ENCODE measurements at regions not wholly inside any gene's neighbourhood (a gene's known extent, or its start where the extent isn't known, plus 50 kb on each side); places are given as distances from the start of the nearest gene placed in this dataset.

DNA sequence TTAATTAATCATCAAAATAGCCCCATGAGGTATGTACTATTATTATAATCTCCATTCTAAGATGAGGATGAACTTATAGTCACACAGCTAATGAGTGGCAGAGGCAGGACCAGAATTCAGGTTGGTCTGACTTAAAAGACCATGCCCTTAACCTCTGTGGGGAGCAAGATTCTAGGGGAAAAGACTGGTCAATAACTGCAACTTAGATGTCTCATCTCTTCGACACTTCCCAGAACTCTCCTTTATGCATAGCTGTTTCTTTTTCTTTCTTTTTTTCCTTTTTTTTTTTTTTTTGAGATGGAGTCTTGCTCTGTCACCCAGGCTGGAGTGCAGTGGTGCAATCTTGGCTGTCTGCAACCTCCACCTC lies 66.3 kb upstream of the RTN4 start:
- TF ChIP-seq, protein P1, sequence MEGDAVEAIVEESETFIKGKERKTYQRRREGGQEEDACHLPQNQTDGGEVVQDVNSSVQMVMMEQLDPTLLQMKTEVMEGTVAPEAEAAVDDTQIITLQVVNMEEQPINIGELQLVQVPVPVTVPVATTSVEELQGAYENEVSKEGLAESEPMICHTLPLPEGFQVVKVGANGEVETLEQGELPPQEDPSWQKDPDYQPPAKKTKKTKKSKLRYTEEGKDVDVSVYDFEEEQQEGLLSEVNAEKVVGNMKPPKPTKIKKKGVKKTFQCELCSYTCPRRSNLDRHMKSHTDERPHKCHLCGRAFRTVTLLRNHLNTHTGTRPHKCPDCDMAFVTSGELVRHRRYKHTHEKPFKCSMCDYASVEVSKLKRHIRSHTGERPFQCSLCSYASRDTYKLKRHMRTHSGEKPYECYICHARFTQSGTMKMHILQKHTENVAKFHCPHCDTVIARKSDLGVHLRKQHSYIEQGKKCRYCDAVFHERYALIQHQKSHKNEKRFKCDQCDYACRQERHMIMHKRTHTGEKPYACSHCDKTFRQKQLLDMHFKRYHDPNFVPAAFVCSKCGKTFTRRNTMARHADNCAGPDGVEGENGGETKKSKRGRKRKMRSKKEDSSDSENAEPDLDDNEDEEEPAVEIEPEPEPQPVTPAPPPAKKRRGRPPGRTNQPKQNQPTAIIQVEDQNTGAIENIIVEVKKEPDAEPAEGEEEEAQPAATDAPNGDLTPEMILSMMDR (conservative IDR thresholded peaks at IDR 0.05): no peak
- no peaks in the 10 kb centered on the region for H3K36me3 Mint-ChIP-seq
- no peak for DNase-seq (ENCODE audit: extremely low spot score, unreplicated experiment)
- no peaks in the 10 kb centered on the region for H3K9me3 Mint-ChIP-seq
- no peaks in the 10 kb centered on the region for H3K27me3 Mint-ChIP-seq
- no peak overlapping the region for H3K27ac Mint-ChIP-seq
- H3K4me1 Mint-ChIP-seq (ENCODE audit: unreplicated experiment): peaks cover 58% of the 10 kb centered on the region
- H3K4me3 Mint-ChIP-seq: no peak overlapping the region

- no peak for DNase-seq (ENCODE audit: extremely low spot score, unreplicated experiment)
- H3K27ac Mint-ChIP-seq: no peak overlapping the region
- H3K4me3 Mint-ChIP-seq: no peak overlapping the region
- H3K27me3 Mint-ChIP-seq: no peaks in the 10 kb centered on the region
- no peaks in the 10 kb centered on the region for H3K36me3 Mint-ChIP-seq
- H3K4me1 Mint-ChIP-seq (ENCODE audit: unreplicated experiment): peaks cover 57% of the 10 kb centered on the region
- TF ChIP-seq, protein P1 (conservative IDR thresholded peaks at IDR 0.05): no peak
- no peaks in the 10 kb centered on the region for H3K9me3 Mint-ChIP-seq
Measured at GRCh38 chr2:55115761-55116597, 65.7 kb upstream of the RTN4 start.

GRCh38 chr2:55114597-55114996 lies 64.3 kb upstream of the RTN4 start:
- Mint-ChIP-seq H3K36me3 (no peaks in the 10 kb centered on the region), H3K4me1 (ENCODE audit: unreplicated experiment) (peaks cover 55% of the 10 kb centered on the region), H3K27ac (no peak overlapping the region), H3K9me3 (no peaks in the 10 kb centered on the region), H3K27me3 (no peaks in the 10 kb centered on the region), H3K4me3 (no peak overlapping the region)
- DNase-seq (ENCODE audit: extremely low spot score, unreplicated experiment): no peak
- TF ChIP-seq, protein P1 (conservative IDR thresholded peaks at IDR 0.05): no peak

DNA sequence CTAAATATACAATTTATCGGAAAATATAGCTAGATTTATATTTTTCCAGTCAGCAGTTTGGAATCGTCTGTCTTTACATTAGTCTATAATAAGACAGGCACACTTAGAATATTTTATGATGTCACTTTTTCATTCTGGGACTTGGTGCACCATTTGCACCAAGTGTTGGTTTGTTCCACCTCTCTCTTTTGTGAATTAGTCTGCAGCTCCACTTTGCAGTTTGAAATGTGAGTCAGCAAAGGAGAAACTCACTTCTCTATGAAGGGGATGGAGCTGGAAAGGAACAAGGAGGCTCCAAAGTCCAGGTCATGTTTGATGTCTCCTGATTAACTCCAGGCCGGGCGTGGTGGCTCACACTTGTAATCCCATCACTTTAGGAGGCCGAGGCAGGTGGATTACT lies 63.8 kb upstream of the RTN4 start:
- Mint-ChIP-seq H3K4me3 (no peak overlapping the region), H3K27me3 (no peaks in the 10 kb centered on the region), H3K36me3 (no peaks in the 10 kb centered on the region), H3K27ac (no peak overlapping the region), H3K4me1 (ENCODE audit: unreplicated experiment) (peaks cover 55% of the 10 kb centered on the region), H3K9me3 (no peaks in the 10 kb centered on the region)
- DNase-seq (ENCODE audit: extremely low spot score, unreplicated experiment): no peak
- TF ChIP-seq, protein P1 (conservative IDR thresholded peaks at IDR 0.05): no peak

GRCh38 chr2:55112229-55113031 lies 62.2 kb upstream of the RTN4 start:
- TF ChIP-seq, protein P1 (conservative IDR thresholded peaks at IDR 0.05): no peak
- Mint-ChIP-seq H3K4me1 (ENCODE audit: unreplicated experiment) (peaks cover 43% of the 10 kb centered on the region), H3K27me3 (no peaks in the 10 kb centered on the region), H3K4me3 (no peak overlapping the region), H3K36me3 (no peaks in the 10 kb centered on the region), H3K27ac (peak overlapping the region; percentile 77), H3K9me3 (no peaks in the 10 kb centered on the region)
- DNase-seq (ENCODE audit: extremely low spot score, unreplicated experiment): no peak

Data from type B pancreatic cell (in vitro differentiated cells).